H1 (cell line): ENCODE measurements at regions not wholly inside any gene's neighbourhood (a gene's known extent, or its start where the extent isn't known, plus 50 kb on each side); places are given as distances from the start of the nearest gene placed in this dataset.

Experiments used
- CTCF ChIA-PET: fragments of 300-600 bp; sonication (Branson Sonifier 250); formaldehyde crosslinking; loops from one replicate; lab custom pipeline; 2021; ENCODE audit not compliant: partially characterized antibody; lab: Charles Lee
- POLR2A ChIA-PET: fragments of 300-600 bp; sonication (Branson Sonifier 250); formaldehyde crosslinking; loops from one replicate; lab custom pipeline; 2021; ENCODE audit warnings: inconsistent platforms; ENCODE audit not compliant: partially characterized antibody; lab: Charles Lee
- DNase-seq, 2 experiments: peaks; one replicate each; pipeline versions ENCODE4 v3.0.0 to v3.0.0-alpha.2; 2010 to 2022; ENCODE audit warnings: low spot score in 2 of 2, low read depth in 1 of 2, mixed read lengths in 1 of 2
- FAIRE-seq: peaks from 2 replicates; lab custom pipeline; 2011; peaks lifted over from hg19 to GRCh38; lab: Jason Lieb, UNC
- H2AFZ ChIP-seq: 2 replicates; pipeline ENCODE4 v1.8.1; 2012; ENCODE audit warnings: low read length, inconsistent platforms
- H2AK5ac ChIP-seq: 2 replicates; pipeline ENCODE4 v1.6.1; 2013; ENCODE audit warnings: low read depth, low read length
- H2BK120ac ChIP-seq: replicated peaks from 2 replicates; pipeline ENCODE3; 2013; ENCODE audit warnings: low read depth, low read length, inconsistent platforms
- H2BK12ac ChIP-seq: 2 replicates; pipeline ENCODE4 v1.6.1; 2013; ENCODE audit warnings: low read depth, low read length
- H2BK15ac ChIP-seq: 2 replicates; pipeline ENCODE4 v1.6.1; 2013; ENCODE audit warnings: low read length
- H2BK20ac ChIP-seq: 2 replicates; pipeline ENCODE4 v1.6.1; 2013; ENCODE audit warnings: low read length
- H2BK5ac ChIP-seq: 2 replicates; pipeline ENCODE4 v1.6.1; 2013; ENCODE audit warnings: low read depth, low read length
- H3K14ac ChIP-seq: 2 replicates; pipeline ENCODE4 v1.6.1; 2013; ENCODE audit warnings: inconsistent platforms; ENCODE audit not compliant: insufficient read length
- H3K18ac ChIP-seq: 2 replicates; pipeline ENCODE4 v1.6.1; 2013; ENCODE audit warnings: low read length; ENCODE audit errors: extremely low read depth
- H3K23ac ChIP-seq: 2 replicates; pipeline ENCODE4 v1.6.1; 2013; ENCODE audit warnings: inconsistent platforms; ENCODE audit not compliant: insufficient read length
- H3K23me2 ChIP-seq: 2 replicates; pipeline ENCODE4 v1.6.1; 2013; ENCODE audit warnings: low read depth, low read length
- H3K27ac ChIP-seq: 2 replicates; pipeline ENCODE4 v1.6.1; 2011; ENCODE audit warnings: low read depth, low read length, inconsistent platforms
- H3K27me3 ChIP-seq, 4 experiments: replicated peaks in 1 of 4; 1 replicate in 1 of 4; 2 replicates in 3 of 4; pipeline versions ENCODE4 v1.6.1 to v1.8.1; 2011 to 2013; ENCODE audit warnings: low read length in 3 of 4, mild to moderate bottlenecking in 3 of 4, inconsistent platforms in 2 of 4, mixed read lengths in 2 of 4, moderate library complexity in 1 of 4; ENCODE audit not compliant: control insufficient read depth in 3 of 4, insufficient read depth in 3 of 4; ENCODE audit errors: extremely low read depth in 1 of 4
- H3K36me3 ChIP-seq, 4 experiments: 2 replicates each; pipeline versions ENCODE4 v1.6.1 to v1.8.1; 2011 to 2013; ENCODE audit warnings: mild to moderate bottlenecking in 4 of 4, low read length in 3 of 4, moderate library complexity in 2 of 4, control low read depth in 1 of 4, inconsistent platforms in 1 of 4; ENCODE audit not compliant: insufficient read depth in 4 of 4, control insufficient read depth in 2 of 4
- H3K4ac ChIP-seq: replicated peaks from 2 replicates; pipeline ENCODE3; 2013; ENCODE audit warnings: low read length, low read depth, mixed read lengths, inconsistent platforms; ENCODE audit not compliant: insufficient read length
- H3K4me1 ChIP-seq, 4 experiments: replicated peaks in 1 of 4; 1 replicate in 1 of 4; 2 replicates in 3 of 4; pipeline versions ENCODE4 v1.6.1 to v1.8.1; 2011 to 2013; ENCODE audit warnings: low read length in 3 of 4, inconsistent platforms in 2 of 4, mixed read lengths in 1 of 4; ENCODE audit not compliant: insufficient read depth in 4 of 4, control insufficient read depth in 3 of 4
- H3K4me2 ChIP-seq, 2 experiments: 2 replicates each; pipeline versions ENCODE4 v1.6.1 to v1.8.1; 2011 to 2013; ENCODE audit warnings: low read depth in 2 of 2, low read length in 2 of 2, control low read depth in 1 of 2, inconsistent platforms in 1 of 2, mild to moderate bottlenecking in 1 of 2; ENCODE audit not compliant: insufficient read depth in 1 of 2
- H3K4me3 ChIP-seq, 4 experiments: fragments of 200-600, 300-600 bp in 1 of 4; sonication (generic), shearing (Covaris generic), sonication (Bioruptor Twin) in 1 of 4; 2 replicates each; pipeline versions ENCODE4 v1.5.1 to v1.8.1; 2011 to 2016; ENCODE audit warnings: low read length in 4 of 4, low read depth in 3 of 4, control low read depth in 2 of 4, inconsistent platforms in 2 of 4, mild to moderate bottlenecking in 2 of 4, mixed read lengths in 1 of 4, moderate library complexity in 1 of 4; ENCODE audit not compliant: insufficient read depth in 2 of 4; ENCODE audit errors: extremely low read depth in 1 of 4
- H3K56ac ChIP-seq: replicated peaks from 2 replicates; pipeline ENCODE3; 2013; ENCODE audit warnings: low read depth, mild to moderate bottlenecking, mixed read lengths, low read length, inconsistent platforms; ENCODE audit not compliant: insufficient read length
- H3K79me1 ChIP-seq: 2 replicates; pipeline ENCODE4 v1.6.1; 2013; ENCODE audit warnings: low read depth, low read length, control low read depth
- H3K79me2 ChIP-seq, 2 experiments: 2 replicates each; pipeline versions ENCODE4 v1.6.1 to v1.8.1; 2012 to 2013; ENCODE audit warnings: low read length in 2 of 2, mild to moderate bottlenecking in 2 of 2, inconsistent platforms in 1 of 2; ENCODE audit not compliant: insufficient read depth in 2 of 2, control insufficient read depth in 1 of 2
- H3K9ac ChIP-seq, 4 experiments: replicated peaks in 1 of 4; 1 replicate in 1 of 4; 2 replicates in 3 of 4; pipeline versions ENCODE4 v1.6.1 to v1.8.1; 2011 to 2013; ENCODE audit warnings: low read depth in 3 of 4, low read length in 3 of 4, control low read depth in 2 of 4, mild to moderate bottlenecking in 2 of 4, moderate library complexity in 2 of 4, inconsistent platforms in 1 of 4; ENCODE audit errors: extremely low read depth in 1 of 4
- H3K9me3 ChIP-seq, 2 experiments: 2 replicates each; pipeline versions ENCODE4 v1.6.1 to v1.8.1; 2012 to 2013; ENCODE audit warnings: mild to moderate bottlenecking in 2 of 2, moderate library complexity in 2 of 2, control low read depth in 1 of 2, inconsistent platforms in 1 of 2, low read depth in 1 of 2, low read length in 1 of 2, mixed read lengths in 1 of 2; ENCODE audit not compliant: insufficient read depth in 2 of 2
- H4K20me1 ChIP-seq, 2 experiments: replicated peaks in 1 of 2; 2 replicates each; pipeline versions ENCODE3 to v1.8.1; 2011 to 2013; ENCODE audit warnings: inconsistent platforms in 2 of 2, low read length in 2 of 2, mild to moderate bottlenecking in 1 of 2; ENCODE audit not compliant: insufficient read depth in 2 of 2, control insufficient read depth in 1 of 2
- H4K5ac ChIP-seq: 2 replicates; pipeline ENCODE4 v1.6.1; 2013; ENCODE audit warnings: low read length, low read depth, mixed read lengths, inconsistent platforms; ENCODE audit not compliant: insufficient read length
- H4K8ac ChIP-seq: 2 replicates; pipeline ENCODE4 v1.8.0; 2013; ENCODE audit warnings: mild to moderate bottlenecking, moderate library complexity, low read length, inconsistent platforms; ENCODE audit not compliant: insufficient read depth; ENCODE audit errors: extremely low read depth
- H4K91ac ChIP-seq: replicated peaks from 2 replicates; pipeline ENCODE3; 2013; ENCODE audit warnings: low read length, mixed read lengths, inconsistent platforms; ENCODE audit not compliant: insufficient read length
- EZH2 ChIP-seq: fragments of 200-600 bp; sonication (generic); IDR thresholded peaks from 2 replicates; pipeline ENCODE4 v1.7.1; 2012; ENCODE audit warnings: low read depth, mild to moderate bottlenecking, moderate library complexity, low read length, inconsistent platforms; ENCODE audit not compliant: severe bottlenecking
- KDM5A ChIP-seq: fragments of 200-600 bp; IDR thresholded peaks from 2 replicates; pipeline ENCODE4 v1.7.1; 2012; ENCODE audit warnings: mild to moderate bottlenecking, low read length, inconsistent platforms, mixed read lengths
- NANOG ChIP-seq: IDR thresholded peaks from 2 replicates; pipeline ENCODE4 v1.6.1; 2011; ENCODE audit warnings: low read length, low read depth, mild to moderate bottlenecking, inconsistent platforms; ENCODE audit not compliant: insufficient read depth, poor library complexity, severe bottlenecking
- TCF12 ChIP-seq: IDR thresholded peaks from 2 replicates; pipeline ENCODE4 v1.6.1; 2011; ENCODE audit warnings: low read depth, mild to moderate bottlenecking, low read length
- WGBS, 2 experiments: shearing (Covaris generic) in 1 of 2; methylation state at CpG; one replicate each; pipeline versions ENCODE4 v1.1.6 to v1.1.7; 2013 to 2015; ENCODE audit warnings: low lambda C conversion rate in 2 of 2, mixed read lengths in 2 of 2, inconsistent platforms in 1 of 2, low coverage in 1 of 2, missing lambda C conversion rate in 1 of 2; ENCODE audit not compliant: insufficient replicate concordance in 2 of 2, insufficient coverage in 1 of 2, insufficient read length in 1 of 2; ENCODE audit errors: extremely low coverage in 1 of 2, missing lambda C conversion rate in 1 of 2; 5-methylcytosine and 5-hydroxymethylcytosine counted together

DNA sequence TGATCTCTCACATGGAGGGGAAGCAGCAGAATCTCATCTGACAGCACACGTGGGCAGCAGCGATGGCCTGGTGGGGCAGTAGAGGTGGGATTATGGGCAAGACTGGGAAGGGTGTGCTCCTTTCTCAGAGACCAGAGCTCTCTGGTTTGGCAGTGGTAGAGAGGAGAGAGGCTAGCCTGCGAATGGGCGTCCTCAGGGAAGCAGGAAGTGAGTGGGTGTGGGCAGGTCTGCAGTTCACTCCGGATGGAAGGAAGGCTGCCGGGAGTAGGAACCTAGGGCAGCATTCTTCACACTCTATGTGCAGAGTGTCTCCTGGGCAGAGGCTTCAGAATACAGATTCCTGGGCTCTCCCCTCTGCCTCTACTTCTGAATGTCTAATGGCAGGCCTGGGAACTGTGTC lies 162.8 kb upstream of the BMPER start:
- Histone ChIP-seq H2BK15ac (no peak overlapping the region), H3K23me2 (no peaks in the 10 kb centered on the region), H2BK5ac (no peak overlapping the region), H3K4me1 (peaks cover 0 to 5% (median 0%) of the 10 kb centered on the region in 4 experiments; a peak in 1 of 7 replicates), H3K36me3 (no peaks in the 10 kb centered on the region), H3K27ac (no peak overlapping the region), H3K9me3 (no peaks in the 10 kb centered on the region), H3K9ac (no peak overlapping the region), H2BK20ac (no peak overlapping the region), H2AK5ac (no peak overlapping the region), H3K23ac (no peak overlapping the region), H4K8ac (no peak overlapping the region; the same call in 1 of the 2 replicates), H3K79me2 (no peaks in the 10 kb centered on the region), H3K4ac (no peak overlapping the region), H3K4me3 (no peak overlapping the region), H2BK120ac (no peak overlapping the region), H3K27me3 (no peaks in the 10 kb centered on the region), H2AFZ (no peak overlapping the region), H3K14ac (no peak overlapping the region), H4K91ac (no peak overlapping the region), H3K79me1 (peaks cover 3% of the 10 kb centered on the region; the same call in 1 of the 2 replicates), H3K56ac (no peak overlapping the region), H3K4me2 (no peak overlapping the region), H2BK12ac (no peak overlapping the region), H4K20me1 (no peaks in the 10 kb centered on the region), H3K18ac (no peak overlapping the region; the same call in 1 of the 2 replicates), H4K5ac (no peak overlapping the region)
- FAIRE-seq (no peak), DNase-seq (no peak)
- POLR2A ChIA-PET, result interaction anchor here (0.5 kb wide), 1 partner anchor 289 kb away, joined by 3 read pairs; no protein-coding TSS in a partner anchor
- CTCF ChIA-PET, result interaction anchor here (0.6 to 2.9 kb wide), 9 partner anchors 10 to 758 kb away, joined by 3 to 10 read pairs (median 4); no protein-coding TSS in a partner anchor
- no peak for TF ChIP-seq EZH2
- TF ChIP-seq NANOG, result no peak
- TF ChIP-seq KDM5A, result no peak
- no peak for TF ChIP-seq TCF12
- 85% methylated on average over 4 of the region's 6 CpGs; no CpG with 5 or more reads in 1 of the 2 experiments for WGBS, 2 experiments
